HCT116 (cell line): ENCODE measurements at regions not wholly inside any gene's neighbourhood (a gene's known extent, or its start where the extent isn't known, plus 50 kb on each side); places are given as distances from the start of the nearest gene placed in this dataset.

ENCODE experiments used
- EGR1 ChIP-seq: IDR thresholded peaks from 2 replicates; pipeline ENCODE4 v1.6.1; 2012; ENCODE audit warnings: low read depth
- EZH2 ChIP-seq: fragments of 200-600 bp; sonication (generic); IDR thresholded peaks from 2 replicates; pipeline ENCODE4 v1.6.1; 2017; ENCODE audit warnings: antibody characterized with exemption, mixed run types
- EZH2phosphoT487 ChIP-seq: fragments of 200-600 bp; IDR thresholded peaks from 2 replicates; pipeline ENCODE4 v1.6.1; 2018; ENCODE audit warnings: antibody characterized with exemption, borderline replicate concordance
- POLR2A ChIP-seq: IDR thresholded peaks from 2 replicates; pipeline ENCODE4 v1.7.0; 2011; ENCODE audit warnings: borderline replicate concordance; ENCODE audit not compliant: insufficient read depth, insufficient read length; ENCODE audit errors: extremely low read depth
- POLR2AphosphoS5 ChIP-seq: IDR thresholded peaks from 2 replicates; pipeline ENCODE4 v1.6.1; 2011; ENCODE audit warnings: mild to moderate bottlenecking, low read depth, low read length, moderate library complexity
- RAD21 ChIP-seq: IDR thresholded peaks from 2 replicates; pipeline ENCODE4 v1.6.1; 2012; ENCODE audit warnings: low read depth, mild to moderate bottlenecking
- SIN3A ChIP-seq: IDR thresholded peaks from 2 replicates; pipeline ENCODE4 v1.6.1; 2012; ENCODE audit warnings: low read depth
- SP1 ChIP-seq: IDR thresholded peaks from 2 replicates; pipeline ENCODE4 v1.6.1; 2012; ENCODE audit warnings: low read depth
- YY1 ChIP-seq: IDR thresholded peaks from 2 replicates; pipeline ENCODE4 v1.6.1; 2011; ENCODE audit warnings: low read length, low read depth, moderate library complexity, mild to moderate bottlenecking; ENCODE audit not compliant: insufficient replicate concordance; ENCODE audit errors: extremely low read depth
- ZFX ChIP-seq: fragments of 450-650 bp; IDR thresholded peaks from 2 replicates; pipeline ENCODE4 v1.6.1; 2017
- TF ChIP-seq, protein P1 (sequence below), 3 experiments: fragments of 200-600 bp in 1 of 3; sonication (generic) in 1 of 3; IDR thresholded peaks in 2 of 3; conservative IDR thresholded peaks in 1 of 3; 2 replicates each; pipeline ENCODE4 v1.5.1; 2012 to 2017; ENCODE audit warnings: low read depth in 2 of 3, low read length in 2 of 3, antibody characterized with exemption in 1 of 3, borderline replicate concordance in 1 of 3, control low read depth in 1 of 3, mild to moderate bottlenecking in 1 of 3, mixed read lengths in 1 of 3, mixed run types in 1 of 3, moderate library complexity in 1 of 3; ENCODE audit not compliant: insufficient read depth in 1 of 3
- TF ChIP-seq, protein P2 (sequence below): IDR thresholded peaks from 2 replicates; pipeline ENCODE4 v1.6.1; 2012
- TF ChIP-seq, protein P3 (sequence below): IDR thresholded peaks from 2 replicates; pipeline ENCODE4 v1.6.1; 2012
- TF ChIP-seq, protein P4 (sequence below): IDR thresholded peaks from 2 replicates; pipeline ENCODE4 v1.6.1; 2011; ENCODE audit warnings: mild to moderate bottlenecking, low read length, moderate library complexity; ENCODE audit not compliant: insufficient replicate concordance; ENCODE audit errors: extremely low read depth

DNA sequence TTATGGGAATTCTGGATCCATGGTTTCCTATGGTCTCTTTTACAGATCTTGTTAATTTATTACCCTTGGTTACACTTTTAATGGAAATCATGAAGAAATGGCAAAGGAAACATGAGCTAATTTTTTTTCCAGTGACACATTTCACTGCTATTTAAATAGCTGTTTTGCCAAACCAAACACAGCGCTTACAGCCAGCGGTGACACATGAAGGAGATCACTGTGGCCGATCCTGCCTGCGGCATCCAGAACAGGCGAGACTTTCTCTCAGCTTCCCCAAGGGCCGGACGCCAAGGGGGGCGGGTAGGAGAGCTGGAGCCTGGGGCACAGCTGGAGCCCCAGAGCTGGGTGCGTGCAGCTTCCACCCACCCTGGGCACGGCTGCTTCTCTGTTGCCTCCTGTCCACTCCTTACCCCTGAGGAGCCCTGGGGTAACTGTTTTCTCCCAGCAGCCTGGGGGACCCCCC is 81.4 kb upstream of the PKDCC start:
- TF ChIP-seq, protein P1, sequence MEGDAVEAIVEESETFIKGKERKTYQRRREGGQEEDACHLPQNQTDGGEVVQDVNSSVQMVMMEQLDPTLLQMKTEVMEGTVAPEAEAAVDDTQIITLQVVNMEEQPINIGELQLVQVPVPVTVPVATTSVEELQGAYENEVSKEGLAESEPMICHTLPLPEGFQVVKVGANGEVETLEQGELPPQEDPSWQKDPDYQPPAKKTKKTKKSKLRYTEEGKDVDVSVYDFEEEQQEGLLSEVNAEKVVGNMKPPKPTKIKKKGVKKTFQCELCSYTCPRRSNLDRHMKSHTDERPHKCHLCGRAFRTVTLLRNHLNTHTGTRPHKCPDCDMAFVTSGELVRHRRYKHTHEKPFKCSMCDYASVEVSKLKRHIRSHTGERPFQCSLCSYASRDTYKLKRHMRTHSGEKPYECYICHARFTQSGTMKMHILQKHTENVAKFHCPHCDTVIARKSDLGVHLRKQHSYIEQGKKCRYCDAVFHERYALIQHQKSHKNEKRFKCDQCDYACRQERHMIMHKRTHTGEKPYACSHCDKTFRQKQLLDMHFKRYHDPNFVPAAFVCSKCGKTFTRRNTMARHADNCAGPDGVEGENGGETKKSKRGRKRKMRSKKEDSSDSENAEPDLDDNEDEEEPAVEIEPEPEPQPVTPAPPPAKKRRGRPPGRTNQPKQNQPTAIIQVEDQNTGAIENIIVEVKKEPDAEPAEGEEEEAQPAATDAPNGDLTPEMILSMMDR (IDR thresholded peaks at IDR 0.05 in 2 of 3, conservative IDR thresholded peaks at IDR 0.05 in 1 of 3; ENCODE audit: borderline replicate concordance in 1 of 3, insufficient read depth in 1 of 3, low read depth in 2 of 3, low read length in 2 of 3), result no peak
- no peak for TF ChIP-seq EZH2phosphoT487
- TF ChIP-seq EGR1, result no peak
- TF ChIP-seq SP1, result no peak
- TF ChIP-seq POLR2A, result no peak
- no peak for TF ChIP-seq RAD21
- TF ChIP-seq, protein P2, sequence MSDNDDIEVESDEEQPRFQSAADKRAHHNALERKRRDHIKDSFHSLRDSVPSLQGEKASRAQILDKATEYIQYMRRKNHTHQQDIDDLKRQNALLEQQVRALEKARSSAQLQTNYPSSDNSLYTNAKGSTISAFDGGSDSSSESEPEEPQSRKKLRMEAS, result no peak
- no peak for TF ChIP-seq POLR2AphosphoS5
- no peak for TF ChIP-seq YY1
- TF ChIP-seq EZH2, result no peak
- no peak for TF ChIP-seq ZFX
- TF ChIP-seq SIN3A, result no peak
- TF ChIP-seq, protein P3, sequence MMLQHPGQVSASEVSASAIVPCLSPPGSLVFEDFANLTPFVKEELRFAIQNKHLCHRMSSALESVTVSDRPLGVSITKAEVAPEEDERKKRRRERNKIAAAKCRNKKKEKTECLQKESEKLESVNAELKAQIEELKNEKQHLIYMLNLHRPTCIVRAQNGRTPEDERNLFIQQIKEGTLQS, result no peak
- TF ChIP-seq, protein P4, sequence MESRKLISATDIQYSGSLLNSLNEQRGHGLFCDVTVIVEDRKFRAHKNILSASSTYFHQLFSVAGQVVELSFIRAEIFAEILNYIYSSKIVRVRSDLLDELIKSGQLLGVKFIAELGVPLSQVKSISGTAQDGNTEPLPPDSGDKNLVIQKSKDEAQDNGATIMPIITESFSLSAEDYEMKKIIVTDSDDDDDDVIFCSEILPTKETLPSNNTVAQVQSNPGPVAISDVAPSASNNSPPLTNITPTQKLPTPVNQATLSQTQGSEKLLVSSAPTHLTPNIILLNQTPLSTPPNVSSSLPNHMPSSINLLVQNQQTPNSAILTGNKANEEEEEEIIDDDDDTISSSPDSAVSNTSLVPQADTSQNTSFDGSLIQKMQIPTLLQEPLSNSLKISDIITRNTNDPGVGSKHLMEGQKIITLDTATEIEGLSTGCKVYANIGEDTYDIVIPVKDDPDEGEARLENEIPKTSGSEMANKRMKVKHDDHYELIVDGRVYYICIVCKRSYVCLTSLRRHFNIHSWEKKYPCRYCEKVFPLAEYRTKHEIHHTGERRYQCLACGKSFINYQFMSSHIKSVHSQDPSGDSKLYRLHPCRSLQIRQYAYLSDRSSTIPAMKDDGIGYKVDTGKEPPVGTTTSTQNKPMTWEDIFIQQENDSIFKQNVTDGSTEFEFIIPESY, result no peak
